ENCODE measurements at regions not wholly inside any gene's neighbourhood (a gene's known extent, or its start where the extent isn't known, plus 50 kb on each side); places are given as distances from the start of the nearest gene placed in this dataset.

DNA sequence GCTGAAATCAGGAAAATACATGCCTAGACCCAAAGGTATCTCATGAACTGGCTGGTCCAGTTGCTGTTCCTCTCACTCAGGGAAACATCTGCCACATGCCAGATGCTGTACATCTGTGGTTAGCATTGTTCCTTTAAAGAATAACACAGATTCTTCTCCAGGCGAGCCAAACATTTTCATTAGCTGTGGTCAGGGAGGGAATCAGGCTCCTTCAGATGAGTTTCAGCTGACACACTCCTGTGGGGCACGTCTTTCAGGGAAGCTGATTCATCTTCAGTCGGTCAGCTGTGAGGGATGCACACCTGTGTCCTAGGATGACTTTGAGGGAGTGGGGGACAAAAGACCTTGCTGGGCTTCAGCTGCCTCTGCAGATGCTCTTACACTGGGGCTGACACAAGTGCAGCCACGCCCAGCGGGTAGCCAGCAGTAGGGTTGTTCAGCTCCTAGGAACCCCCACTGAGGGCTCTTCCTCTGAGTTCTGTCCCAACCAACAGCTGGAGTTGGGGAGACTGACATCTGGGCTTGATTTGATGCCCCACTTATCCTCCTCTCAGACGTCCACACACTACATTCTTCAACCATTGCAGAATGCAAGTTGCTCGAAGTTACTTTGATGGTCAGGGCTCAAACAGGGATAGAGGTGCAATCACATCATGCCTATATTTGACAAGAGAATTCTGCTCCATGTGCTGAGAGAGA, 155.0 kb downstream of the NUAK1 start:
- no peaks in the 10 kb centered on the region for H3K36me3 ChIP-seq (ENCODE audit: control insufficient read depth in 2 of 2, insufficient read depth in 2 of 2, low read length in 2 of 2)
- no peak overlapping the region for H3K9ac ChIP-seq (ENCODE audit: low read depth in 1 of 2, low read length in 2 of 2)
- H3K4me1 ChIP-seq (ENCODE audit: control insufficient read depth in 2 of 2, insufficient read depth in 2 of 2, low read length in 2 of 2) = peaks cover 0 to 2% of the 10 kb centered on the region in 2 donors
- no peaks in the 10 kb centered on the region for H3K27me3 ChIP-seq (ENCODE audit: control insufficient read depth in 2 of 2, insufficient read depth in 2 of 2, low read length in 2 of 2)
- H3K9me3 ChIP-seq (ENCODE audit: control insufficient read depth in 2 of 2, low read length in 2 of 2) = no peaks in the 10 kb centered on the region
- H3K4me3 ChIP-seq (ENCODE audit: low read length in 2 of 2) = no peak overlapping the region
- no peak overlapping the region for H3K27ac ChIP-seq (ENCODE audit: low read depth in 2 of 2, low read length in 2 of 2)

DNA sequence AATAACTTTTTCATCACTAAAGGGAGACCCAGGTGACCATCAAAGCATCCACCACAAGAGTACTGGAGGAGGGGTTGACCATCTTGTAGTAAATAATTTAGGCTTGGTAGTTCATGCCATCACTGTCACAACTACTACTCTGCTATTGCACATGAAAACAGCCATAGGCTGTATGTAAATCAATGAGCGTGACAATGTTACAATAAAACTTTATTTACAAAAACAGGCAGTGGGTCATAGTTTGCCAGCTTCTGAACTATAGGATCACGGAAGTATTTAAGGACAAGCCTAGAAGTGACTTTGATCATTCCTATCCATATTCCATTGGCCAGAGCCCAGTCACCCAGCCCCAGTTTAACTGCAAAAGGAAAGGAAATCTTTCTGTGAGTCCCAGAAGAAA, 153.4 kb downstream of the NUAK1 start:
- Histone ChIP-seq H3K9me3 (ENCODE audit: control insufficient read depth in 2 of 2, low read length in 2 of 2) (no peaks in the 10 kb centered on the region), H3K36me3 (ENCODE audit: control insufficient read depth in 2 of 2, insufficient read depth in 2 of 2, low read length in 2 of 2) (no peaks in the 10 kb centered on the region), H3K4me3 (ENCODE audit: low read length in 2 of 2) (no peak overlapping the region), H3K9ac (ENCODE audit: low read depth in 1 of 2, low read length in 2 of 2) (no peak overlapping the region), H3K27ac (ENCODE audit: low read depth in 2 of 2, low read length in 2 of 2) (no peak overlapping the region), H3K27me3 (ENCODE audit: control insufficient read depth in 2 of 2, insufficient read depth in 2 of 2, low read length in 2 of 2) (no peaks in the 10 kb centered on the region), H3K4me1 (ENCODE audit: control insufficient read depth in 2 of 2, insufficient read depth in 2 of 2, low read length in 2 of 2) (peaks cover 0 to 2% of the 10 kb centered on the region in 2 donors)

DNA sequence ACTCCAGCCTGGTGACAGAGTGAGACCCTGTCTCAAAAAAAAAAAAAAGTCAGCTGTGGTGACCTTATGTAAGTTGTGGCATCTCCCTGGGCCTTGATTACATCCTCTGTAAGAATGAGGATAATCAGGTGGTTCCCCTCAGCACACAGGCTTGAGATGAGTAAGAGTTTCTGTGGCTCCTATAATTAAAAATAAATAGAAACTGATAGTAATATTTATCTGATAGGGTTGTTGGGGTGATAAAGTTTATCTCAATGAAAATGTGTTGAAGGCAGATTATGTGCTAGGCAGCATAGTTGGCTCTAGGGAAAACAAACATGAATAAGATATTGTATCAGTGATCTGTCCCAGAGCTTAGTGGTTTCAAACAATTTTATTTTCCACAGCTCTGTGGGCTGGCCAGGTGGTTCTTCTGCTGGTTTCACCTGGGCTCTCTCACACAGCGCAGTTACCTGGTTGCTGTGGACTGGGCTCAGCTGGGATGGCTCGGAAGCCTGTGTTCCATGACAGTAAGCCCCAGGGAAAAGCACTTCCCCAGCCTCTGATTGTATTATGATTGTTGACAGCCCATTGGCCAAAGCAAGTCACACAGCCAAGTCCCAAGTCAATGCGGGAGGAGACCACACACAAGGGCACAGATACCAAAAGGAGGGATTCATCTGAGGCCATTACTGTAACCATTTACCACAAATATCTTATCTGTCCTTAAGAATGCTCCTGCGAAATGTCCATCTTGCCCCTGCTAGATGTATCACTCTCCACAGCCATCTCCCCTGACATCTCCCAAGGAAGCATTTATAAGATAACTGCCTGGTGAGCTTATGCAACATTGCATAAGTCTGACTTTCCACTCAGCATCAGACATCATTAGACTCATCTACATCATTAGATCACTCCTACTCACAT, 151.7 kb downstream of the NUAK1 start:
- no peak overlapping the region for H3K9ac ChIP-seq (ENCODE audit: low read depth in 1 of 2, low read length in 2 of 2)
- no peaks in the 10 kb centered on the region for H3K27me3 ChIP-seq (ENCODE audit: control insufficient read depth in 2 of 2, insufficient read depth in 2 of 2, low read length in 2 of 2)
- H3K9me3 ChIP-seq (ENCODE audit: control insufficient read depth in 2 of 2, low read length in 2 of 2) = no peaks in the 10 kb centered on the region
- H3K4me1 ChIP-seq (ENCODE audit: control insufficient read depth in 2 of 2, insufficient read depth in 2 of 2, low read length in 2 of 2) = peaks cover 0 to 2% of the 10 kb centered on the region in 2 donors
- no peaks in the 10 kb centered on the region for H3K36me3 ChIP-seq (ENCODE audit: control insufficient read depth in 2 of 2, insufficient read depth in 2 of 2, low read length in 2 of 2)
- no peak overlapping the region for H3K27ac ChIP-seq (ENCODE audit: low read depth in 2 of 2, low read length in 2 of 2)
- no peak overlapping the region for H3K4me3 ChIP-seq (ENCODE audit: low read length in 2 of 2)

GRCh38 chr12:105987685-105988035, 151.1 kb downstream of the NUAK1 start:
- Histone ChIP-seq H3K9ac (ENCODE audit: low read depth in 1 of 2, low read length in 2 of 2) (no peak overlapping the region), H3K4me3 (ENCODE audit: low read length in 2 of 2) (no peak overlapping the region), H3K9me3 (ENCODE audit: control insufficient read depth in 2 of 2, low read length in 2 of 2) (no peaks in the 10 kb centered on the region), H3K27me3 (ENCODE audit: control insufficient read depth in 2 of 2, insufficient read depth in 2 of 2, low read length in 2 of 2) (no peaks in the 10 kb centered on the region), H3K27ac (ENCODE audit: low read depth in 2 of 2, low read length in 2 of 2) (no peak overlapping the region), H3K36me3 (ENCODE audit: control insufficient read depth in 2 of 2, insufficient read depth in 2 of 2, low read length in 2 of 2) (no peaks in the 10 kb centered on the region), H3K4me1 (ENCODE audit: control insufficient read depth in 2 of 2, insufficient read depth in 2 of 2, low read length in 2 of 2) (no peaks in the 10 kb centered on the region)

- H3K9ac ChIP-seq (ENCODE audit: low read depth in 1 of 2, low read length in 2 of 2) = no peak overlapping the region
- H3K36me3 ChIP-seq (ENCODE audit: control insufficient read depth in 2 of 2, insufficient read depth in 2 of 2, low read length in 2 of 2) = no peaks in the 10 kb centered on the region
- H3K4me1 ChIP-seq (ENCODE audit: control insufficient read depth in 2 of 2, insufficient read depth in 2 of 2, low read length in 2 of 2) = no peaks in the 10 kb centered on the region
- no peaks in the 10 kb centered on the region for H3K27me3 ChIP-seq (ENCODE audit: control insufficient read depth in 2 of 2, insufficient read depth in 2 of 2, low read length in 2 of 2)
- no peak overlapping the region for H3K27ac ChIP-seq (ENCODE audit: low read depth in 2 of 2, low read length in 2 of 2)
- H3K9me3 ChIP-seq (ENCODE audit: control insufficient read depth in 2 of 2, low read length in 2 of 2) = no peaks in the 10 kb centered on the region
- H3K4me3 ChIP-seq (ENCODE audit: low read length in 2 of 2) = no peak overlapping the region
Measured at GRCh38 chr12:105992849-105993740, 145.7 kb downstream of the NUAK1 start.

DNA sequence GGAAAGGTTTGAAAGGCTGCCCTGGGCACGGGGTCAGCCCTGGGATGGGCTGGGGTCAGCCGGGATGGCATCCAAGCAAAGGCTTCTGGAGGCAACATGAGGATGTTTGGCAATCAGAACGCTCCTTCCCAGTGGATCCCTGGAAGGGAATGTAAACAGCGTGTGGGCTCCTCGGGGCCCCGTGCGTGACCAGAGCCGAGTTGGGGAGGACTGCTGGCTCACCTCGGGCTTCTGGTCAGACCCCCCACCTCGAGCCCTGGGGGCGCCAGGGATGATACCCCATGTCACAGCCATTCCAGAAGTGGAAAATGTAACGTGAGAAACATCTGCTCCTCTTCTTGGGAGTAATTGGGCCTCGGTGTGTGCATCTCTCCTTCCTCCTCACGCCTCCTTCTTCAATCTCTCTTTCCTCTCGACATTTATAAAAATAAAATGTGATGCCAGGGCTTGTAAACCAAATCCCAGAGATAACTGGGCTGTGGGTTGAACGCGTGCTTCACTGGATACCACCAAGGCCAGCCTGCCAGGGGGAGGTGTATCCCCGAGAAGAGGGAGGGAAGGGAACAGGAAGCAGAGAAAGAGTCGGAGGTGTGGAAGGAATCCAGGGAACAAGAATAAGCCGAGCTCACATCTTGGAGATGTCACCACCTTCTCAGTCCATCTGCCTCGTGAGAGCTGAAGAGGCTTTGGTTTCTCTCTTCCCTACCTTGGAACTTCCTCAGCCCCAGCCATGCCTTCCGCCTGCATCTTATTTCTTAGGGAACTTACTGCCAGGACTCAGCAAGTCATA, 144.8 kb downstream of the NUAK1 start:
- Histone ChIP-seq H3K9ac (ENCODE audit: low read depth in 1 of 2, low read length in 2 of 2) (no peak overlapping the region), H3K27ac (ENCODE audit: low read depth in 2 of 2, low read length in 2 of 2) (no peak overlapping the region), H3K4me3 (ENCODE audit: low read length in 2 of 2) (no peak overlapping the region), H3K27me3 (ENCODE audit: control insufficient read depth in 2 of 2, insufficient read depth in 2 of 2, low read length in 2 of 2) (no peaks in the 10 kb centered on the region), H3K36me3 (ENCODE audit: control insufficient read depth in 2 of 2, insufficient read depth in 2 of 2, low read length in 2 of 2) (no peaks in the 10 kb centered on the region), H3K9me3 (ENCODE audit: control insufficient read depth in 2 of 2, low read length in 2 of 2) (no peaks in the 10 kb centered on the region), H3K4me1 (ENCODE audit: control insufficient read depth in 2 of 2, insufficient read depth in 2 of 2, low read length in 2 of 2) (no peaks in the 10 kb centered on the region)

GRCh38 chr12:105995961-105996431, 142.8 kb downstream of the NUAK1 start:
- Histone ChIP-seq H3K4me3 (ENCODE audit: low read length in 2 of 2) (no peak overlapping the region), H3K27ac (ENCODE audit: low read depth in 2 of 2, low read length in 2 of 2) (no peak overlapping the region)

DNA sequence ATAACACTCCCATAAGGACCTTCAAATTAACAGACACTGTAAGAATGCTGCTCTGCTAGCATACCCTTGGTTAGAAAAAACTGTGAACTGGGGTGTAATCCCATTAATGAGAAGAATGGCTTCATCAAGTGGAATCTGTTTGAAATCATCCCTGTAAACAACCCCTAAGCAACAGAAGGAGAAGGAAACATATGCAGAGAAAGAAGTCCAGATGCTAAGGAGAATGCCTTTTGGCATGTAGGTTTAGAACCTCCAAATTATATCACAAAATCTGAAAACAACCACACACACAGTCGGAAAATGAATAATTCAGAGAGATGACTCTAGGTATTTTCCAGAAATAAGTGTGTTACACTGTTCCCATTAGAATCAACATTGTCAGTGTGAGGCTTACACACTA, 140.2 kb downstream of the NUAK1 start:
- H3K4me1 ChIP-seq (ENCODE audit: control insufficient read depth in 2 of 2, insufficient read depth in 2 of 2, low read length in 2 of 2) = no peaks in the 10 kb centered on the region
- no peak overlapping the region for H3K4me3 ChIP-seq (ENCODE audit: low read length in 2 of 2)
- no peaks in the 10 kb centered on the region for H3K27me3 ChIP-seq (ENCODE audit: control insufficient read depth in 2 of 2, insufficient read depth in 2 of 2, low read length in 2 of 2)

More at GRCh38 chr12:105995961-105996431, 142.8 kb downstream of the NUAK1 start:
- no peaks in the 10 kb centered on the region for H3K4me1 ChIP-seq (ENCODE audit: control insufficient read depth in 2 of 2, insufficient read depth in 2 of 2, low read length in 2 of 2)
- no peaks in the 10 kb centered on the region for H3K9me3 ChIP-seq (ENCODE audit: control insufficient read depth in 2 of 2, low read length in 2 of 2)
- H3K27me3 ChIP-seq (ENCODE audit: control insufficient read depth in 2 of 2, insufficient read depth in 2 of 2, low read length in 2 of 2) = no peaks in the 10 kb centered on the region
- H3K36me3 ChIP-seq (ENCODE audit: control insufficient read depth in 2 of 2, insufficient read depth in 2 of 2, low read length in 2 of 2) = no peaks in the 10 kb centered on the region
- H3K9ac ChIP-seq (ENCODE audit: low read depth in 1 of 2, low read length in 2 of 2) = no peak overlapping the region

DNA sequence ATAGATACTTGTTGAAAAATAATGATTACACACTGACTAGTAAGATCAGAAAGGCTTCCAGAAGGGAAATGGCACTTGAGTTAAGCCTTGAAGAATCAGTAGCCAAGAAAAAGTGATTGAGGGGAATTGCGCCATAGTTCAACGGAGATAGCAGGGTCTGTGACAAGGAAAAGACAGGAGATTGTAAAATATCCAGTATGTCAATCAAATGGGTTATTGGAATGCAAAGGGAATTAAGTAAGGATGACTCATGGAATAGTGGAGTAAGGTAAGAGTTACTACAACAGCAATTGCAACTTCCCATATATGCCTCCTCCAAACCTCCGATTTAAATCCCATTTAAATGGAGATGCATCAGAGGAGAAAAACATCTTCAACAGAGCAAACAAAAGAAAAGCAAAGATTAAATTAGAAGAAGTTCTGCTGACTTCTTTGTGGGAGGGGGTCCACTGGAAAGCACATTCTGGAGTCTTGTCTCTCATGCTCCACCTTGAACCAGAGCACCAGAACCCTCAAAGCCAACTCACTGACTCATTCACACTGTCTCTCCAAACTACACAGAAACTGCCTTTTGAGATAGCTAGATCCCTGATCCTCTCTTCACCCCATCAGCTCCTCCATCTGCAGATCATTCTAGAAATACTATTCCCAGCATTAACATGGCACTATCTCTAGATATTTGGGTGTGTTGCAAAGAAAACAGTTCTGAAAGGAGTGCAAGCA, 138.2 kb downstream of the NUAK1 start:
- Histone ChIP-seq H3K9ac (ENCODE audit: low read depth in 1 of 2, low read length in 2 of 2) (no peak overlapping the region), H3K27ac (ENCODE audit: low read depth in 2 of 2, low read length in 2 of 2) (no peak overlapping the region), H3K27me3 (ENCODE audit: control insufficient read depth in 2 of 2, insufficient read depth in 2 of 2, low read length in 2 of 2) (no peaks in the 10 kb centered on the region), H3K4me3 (ENCODE audit: low read length in 2 of 2) (no peak overlapping the region), H3K9me3 (ENCODE audit: control insufficient read depth in 2 of 2, low read length in 2 of 2) (no peaks in the 10 kb centered on the region), H3K36me3 (ENCODE audit: control insufficient read depth in 2 of 2, insufficient read depth in 2 of 2, low read length in 2 of 2) (no peaks in the 10 kb centered on the region), H3K4me1 (ENCODE audit: control insufficient read depth in 2 of 2, insufficient read depth in 2 of 2, low read length in 2 of 2) (no peaks in the 10 kb centered on the region)

More for the DNA sequence above, 140.2 kb downstream of the NUAK1 start:
- Histone ChIP-seq H3K36me3 (ENCODE audit: control insufficient read depth in 2 of 2, insufficient read depth in 2 of 2, low read length in 2 of 2) (no peaks in the 10 kb centered on the region), H3K27ac (ENCODE audit: low read depth in 2 of 2, low read length in 2 of 2) (no peak overlapping the region), H3K9me3 (ENCODE audit: control insufficient read depth in 2 of 2, low read length in 2 of 2) (no peaks in the 10 kb centered on the region), H3K9ac (ENCODE audit: low read depth in 1 of 2, low read length in 2 of 2) (no peak overlapping the region)

All from mucosa of rectum (tissue), 2 donors.